Left cardiac atrium (tissue), 4 donors: ENCODE measurements at regions not wholly inside any gene's neighbourhood (a gene's known extent, or its start where the extent isn't known, plus 50 kb on each side); places are given as distances from the start of the nearest gene placed in this dataset.
"Not testable (repeated sequence)": the region's sequence is repeated elsewhere in the genome, so short reads cannot be mapped to it uniquely, and the experiment has no call there.

Experiments used
- ATAC-seq, 2 donors: fragments of 200-7000 bp; cut with Tn5 transposase; one replicate each; pipeline ENCODE4 v1.9.1; 2020; ENCODE audit warnings: mild to moderate bottlenecking in 2 of 2, moderate library complexity in 2 of 2
- DNase-seq: peaks from one replicate; pipeline ENCODE4 v3.0.0-alpha.2; 2020
- intact Hi-C, 2 donors: fragments of 100-400 bp; cut with DNase I; formaldehyde crosslinking; loops; one replicate each; pipeline versions ENCODE4 v1.14.1 to v1.15.1; 2022 to 2023
- donor health status: DM: no; HTN: yes; CAD: no.
- donor health status: DM: no; HTN: yes; CAD: no; lungs with severe emphysema.
- donor health status: DM: yes; HTN: yes; CAD: no.
- donor health status: Dilated cardiomyopathy.

DNA sequence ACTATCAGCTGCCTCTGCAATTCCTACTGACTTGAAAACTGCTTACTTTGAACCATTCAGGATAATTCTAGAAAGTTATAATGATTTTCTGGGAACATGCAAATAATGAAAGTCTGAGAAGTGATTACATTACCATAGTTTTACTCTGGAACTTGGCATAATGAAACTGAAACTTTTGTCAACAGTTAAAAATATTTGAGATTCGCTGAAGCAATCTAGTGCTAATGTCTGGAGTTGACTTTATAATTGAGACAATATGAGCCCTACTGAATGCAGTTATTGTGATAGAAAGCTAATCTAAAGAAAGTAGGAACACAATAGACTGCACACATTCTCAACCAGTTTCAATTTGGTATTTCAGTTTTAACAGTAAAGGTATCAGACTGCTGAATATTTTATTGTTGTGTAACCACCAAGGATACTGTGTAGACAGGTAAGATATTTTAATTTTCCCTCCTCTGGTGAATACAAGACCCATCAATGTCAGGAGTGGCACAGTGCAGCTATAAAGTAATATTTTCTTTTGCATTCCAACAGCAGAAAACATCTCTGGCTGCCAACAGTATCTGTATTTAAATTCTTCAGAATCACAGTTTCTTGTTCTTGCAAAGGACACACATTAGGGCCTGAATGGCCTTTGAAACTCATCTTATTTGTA is 483.5 kb downstream of the ATP23 start:
- DNase-seq: no peak
- intact Hi-C loops: no loop called here
- ATAC-seq: no peak

DNA sequence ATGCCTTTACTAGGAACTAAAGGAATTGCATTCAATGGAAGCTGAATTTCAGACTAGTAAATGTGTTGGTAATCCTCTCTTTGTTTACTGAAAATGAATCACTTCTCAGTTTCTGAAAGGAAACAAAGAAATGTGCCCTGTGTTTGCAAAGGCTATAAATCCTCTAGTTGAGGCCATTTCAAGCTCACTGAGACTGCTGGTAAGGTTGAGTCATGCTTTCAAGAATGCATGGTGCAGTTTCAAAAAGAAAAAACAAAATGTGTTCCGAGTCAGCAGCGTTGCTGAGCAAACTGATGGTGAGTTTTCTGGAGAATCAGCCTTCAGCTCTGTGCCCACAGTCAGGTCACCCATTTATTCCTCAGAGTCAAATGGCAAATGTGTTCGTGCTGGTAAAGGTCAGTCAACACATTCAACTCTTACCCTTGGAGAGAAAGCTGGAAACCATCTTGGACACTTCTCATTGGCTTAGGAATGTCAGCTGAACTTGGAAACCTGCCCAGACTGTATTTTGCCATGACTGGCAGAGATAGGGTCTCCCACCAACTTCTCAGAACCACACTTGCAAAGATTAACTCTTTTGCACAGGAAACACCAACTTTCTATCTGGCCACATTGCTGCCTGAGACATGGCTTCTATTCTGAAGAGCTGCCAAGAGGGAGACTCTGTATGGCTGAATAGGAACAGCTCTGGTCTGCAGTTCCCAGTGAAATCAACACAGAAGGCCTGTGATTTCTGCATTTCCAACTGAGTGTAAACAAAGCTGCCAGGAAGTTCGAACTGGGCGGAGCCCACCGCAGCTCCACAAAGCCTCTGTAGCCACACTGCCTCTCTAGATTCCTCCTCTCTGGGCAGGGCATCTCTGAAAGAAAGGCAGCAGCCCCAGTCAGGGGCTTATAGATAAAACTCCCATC is 484.4 kb downstream of the ATP23 start:
- ATAC-seq (peak; percentile 44 to 81), DNase-seq (peak; percentile 21)
- intact Hi-C loops: no loop called here

DNA sequence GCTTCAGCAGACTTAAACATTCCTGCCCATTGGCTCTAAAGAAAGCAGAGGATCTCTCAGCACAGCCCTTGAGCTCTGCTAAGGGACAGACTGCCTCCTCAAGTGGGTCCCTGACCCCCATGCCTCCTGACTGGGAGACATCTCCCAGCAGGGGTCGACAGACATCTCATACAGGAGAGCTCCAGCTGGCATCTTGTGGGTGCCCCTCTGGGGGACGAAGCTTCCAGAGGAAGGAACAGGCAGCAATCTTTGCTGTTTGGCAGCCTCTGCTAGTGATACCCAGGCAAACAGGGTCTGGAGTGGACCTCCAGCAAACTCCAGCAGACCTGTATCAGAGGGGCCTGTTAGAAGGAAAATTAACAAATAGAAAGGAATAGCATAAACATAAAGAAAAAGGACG is 485.1 kb downstream of the ATP23 start:
- DNase-seq, intact Hi-C loops, ATAC-seq: not testable (repeated sequence)

DNA sequence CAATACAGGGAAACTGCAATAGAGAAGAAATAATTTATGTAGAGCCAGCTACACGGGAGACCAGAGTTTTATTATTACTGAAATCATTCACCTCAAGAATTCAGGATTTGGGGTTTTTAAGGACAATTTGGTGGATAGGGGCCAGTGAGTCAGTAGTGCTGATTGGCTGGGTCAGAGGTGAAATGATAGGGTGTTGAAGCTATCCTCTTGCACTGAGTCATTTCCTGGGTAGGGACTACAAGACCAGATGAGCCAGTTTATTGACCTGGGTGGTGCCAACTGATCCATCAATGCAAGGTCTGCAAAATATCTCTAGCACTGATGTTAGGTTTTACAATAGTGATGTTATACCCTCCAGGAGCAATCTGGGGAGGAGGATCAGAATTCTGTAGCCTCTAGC is 486.3 kb downstream of the LRIG3 start:
- no peak for DNase-seq
- intact Hi-C loops: no loop called here
- ATAC-seq: no peak

DNA sequence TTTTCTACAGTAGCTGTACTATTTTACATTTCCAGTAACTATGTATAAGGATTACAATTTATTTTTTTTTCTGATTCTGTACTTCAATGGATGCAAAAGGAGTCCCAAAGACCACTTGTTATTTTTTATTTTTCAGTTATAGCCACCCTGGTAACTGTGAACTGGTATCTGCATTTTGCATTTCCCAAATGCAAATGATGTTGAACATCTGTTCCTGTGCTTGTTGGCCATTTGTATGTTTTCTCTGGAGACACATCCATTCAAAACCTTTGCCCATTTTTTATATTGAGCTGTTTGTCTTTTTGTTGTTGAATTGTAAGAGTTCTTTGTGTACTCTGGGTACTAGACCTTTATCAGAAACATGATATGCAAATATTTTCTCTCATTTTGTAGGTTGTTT is 485.6 kb downstream of the LRIG3 start:
- no peak for ATAC-seq
- intact Hi-C loops: no loop called here

DNA sequence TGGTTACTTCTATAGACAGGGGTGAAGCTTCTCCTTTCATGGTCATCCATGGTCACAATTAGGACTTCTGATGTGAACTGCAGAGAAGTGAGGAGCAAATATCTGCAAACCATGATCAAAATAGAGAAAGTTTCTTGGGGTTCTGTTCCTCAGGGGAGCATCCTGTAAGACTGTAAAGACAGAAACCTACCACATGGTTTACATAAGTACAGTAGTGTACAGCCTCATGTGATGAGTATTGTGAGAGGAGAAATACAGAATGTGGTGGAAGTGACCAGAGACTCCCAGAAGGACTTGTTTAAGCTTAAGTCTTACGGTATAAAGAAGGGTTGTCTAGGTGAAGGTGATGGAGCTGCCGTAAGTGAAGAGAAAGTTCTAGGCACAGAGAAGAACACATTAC is 484.7 kb downstream of the LRIG3 start:
- intact Hi-C loops: no loop called here
- DNase-seq: no peak
- ATAC-seq: no peak

More for the DNA sequence above, 485.6 kb downstream of the LRIG3 start:
- DNase-seq: no peak

DNA sequence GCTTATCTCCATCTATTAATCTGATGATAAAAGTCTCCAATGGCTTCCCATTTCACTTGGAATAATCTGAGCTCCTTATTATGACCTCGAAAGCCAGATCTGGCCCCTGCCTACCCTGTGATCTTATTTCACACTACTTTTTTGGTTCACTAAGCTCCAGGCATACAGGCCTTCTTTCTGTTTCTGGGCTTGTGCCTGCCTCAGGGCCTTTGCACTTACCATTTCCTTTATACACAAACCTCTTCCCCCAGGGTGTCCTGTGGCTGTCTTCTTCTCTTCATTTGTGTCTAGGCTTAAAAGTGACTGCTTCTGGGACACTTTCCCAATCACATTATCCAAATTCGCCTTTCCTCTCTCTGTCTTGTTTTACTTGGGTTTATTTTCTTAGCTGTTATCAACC is 478.8 kb downstream of the LRIG3 start:
- DNase-seq: no peak
- ATAC-seq: no peak
- intact Hi-C loops: no loop called here

DNA sequence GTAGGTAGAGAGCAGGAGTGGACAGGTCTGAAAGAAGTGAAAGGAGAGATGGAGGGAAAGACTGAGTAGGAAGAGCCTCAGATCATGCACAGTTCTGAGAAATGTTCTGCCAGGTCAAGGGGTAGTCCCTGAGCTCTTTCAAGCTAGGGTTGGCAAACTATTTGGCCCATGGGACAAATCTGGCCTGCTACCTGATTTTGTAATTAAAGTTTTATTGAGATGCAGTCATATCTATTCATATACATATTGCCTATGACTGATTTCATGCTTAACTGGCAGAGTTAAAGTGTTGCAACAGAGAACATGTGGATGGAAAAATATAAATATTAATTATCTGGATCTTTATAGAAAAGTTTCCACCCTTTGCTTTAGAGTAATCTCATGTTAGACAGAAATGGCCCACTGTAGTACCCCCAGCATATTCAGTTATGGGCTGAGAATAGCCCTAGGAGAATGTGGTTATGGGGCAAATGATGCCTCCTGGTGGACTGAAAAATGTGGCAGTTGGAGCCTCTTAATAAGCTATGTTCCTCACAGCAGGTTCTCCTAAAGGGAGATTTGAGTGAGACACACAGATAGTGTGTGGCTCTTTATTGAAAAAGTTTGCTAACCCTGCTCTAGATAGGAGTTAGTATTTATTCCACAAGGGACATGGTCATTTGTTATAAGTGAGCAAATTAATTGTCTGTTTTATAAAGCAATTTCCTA is 476.9 kb downstream of the LRIG3 start:
- no peak for DNase-seq
- ATAC-seq: peak in 1 of 2 donors; percentile 27
- intact Hi-C loops: no loop called here

DNA sequence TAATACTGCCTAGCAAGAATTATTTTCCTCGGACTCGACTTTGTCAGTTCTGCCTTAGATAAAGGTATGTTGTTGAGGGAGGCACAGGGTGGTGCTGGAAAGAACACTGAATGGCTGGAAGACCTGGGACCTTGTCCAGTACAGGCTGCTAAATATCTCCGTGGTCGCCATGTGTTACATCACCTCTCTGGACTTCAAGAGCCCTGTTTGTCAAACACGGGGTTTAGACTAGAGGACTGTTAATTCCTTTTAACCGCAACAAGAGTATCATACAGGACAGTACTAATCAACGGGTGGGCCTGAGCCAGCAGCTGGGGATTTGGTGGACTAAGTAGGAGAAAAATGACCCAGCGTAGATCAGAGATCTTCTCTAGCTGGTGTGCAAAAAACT is 476.3 kb downstream of the LRIG3 start:
- peak in 1 of 2 donors; percentile 61 for ATAC-seq
- intact Hi-C loops: no loop called here
- no peak for DNase-seq

DNA sequence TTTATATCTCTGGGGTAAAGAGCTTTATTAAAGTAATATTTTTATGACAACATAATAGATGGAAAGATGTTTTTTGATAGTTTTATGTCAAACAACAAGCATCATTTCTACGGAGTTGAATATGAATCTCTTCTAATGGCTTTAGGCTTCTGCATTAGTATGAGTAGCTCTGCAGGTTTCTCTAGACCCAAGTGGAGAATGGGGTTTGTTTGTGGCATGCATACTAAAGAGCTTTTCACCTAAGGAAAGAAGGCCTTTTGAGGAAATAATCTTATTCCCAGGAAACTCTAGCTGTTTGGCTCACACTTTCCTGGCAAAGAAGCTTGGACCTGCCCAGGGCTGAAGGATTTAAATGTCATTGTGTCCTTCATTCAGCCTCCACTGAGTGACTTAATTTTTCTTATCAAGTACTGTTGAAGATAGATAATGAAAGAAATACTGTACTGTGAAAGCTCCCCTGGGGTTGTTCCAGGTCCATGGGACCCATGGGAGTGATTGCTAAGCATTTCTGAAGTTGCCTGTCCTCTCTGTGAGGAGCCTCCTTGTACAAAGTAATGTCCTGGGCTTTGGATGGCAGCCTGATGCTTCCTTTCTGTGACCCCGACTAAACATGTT is 469.3 kb downstream of the LRIG3 start:
- intact Hi-C loops: no loop called here
- ATAC-seq (no peak), DNase-seq (no peak)

DNA sequence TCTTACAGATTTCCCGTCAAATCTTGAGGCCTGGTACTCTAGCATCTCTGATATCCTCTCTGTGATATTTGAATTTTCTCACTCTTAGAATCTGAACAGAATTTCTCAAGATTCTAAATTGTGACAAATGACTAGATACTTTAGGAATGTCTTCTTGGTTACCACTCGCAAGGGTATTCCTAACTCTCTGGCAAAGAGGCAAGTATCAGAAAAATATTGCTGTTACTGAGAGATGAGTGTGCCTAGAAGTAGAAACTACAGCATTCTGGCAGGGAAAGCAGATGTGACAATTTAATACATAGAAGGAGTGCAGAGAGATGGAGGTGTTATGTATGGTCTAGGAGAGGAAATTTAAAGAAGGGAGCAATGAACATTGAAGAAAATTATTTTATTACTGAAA is 467.8 kb downstream of the LRIG3 start:
- intact Hi-C loops: no loop called here
- ATAC-seq (no peak), DNase-seq (no peak)

DNA sequence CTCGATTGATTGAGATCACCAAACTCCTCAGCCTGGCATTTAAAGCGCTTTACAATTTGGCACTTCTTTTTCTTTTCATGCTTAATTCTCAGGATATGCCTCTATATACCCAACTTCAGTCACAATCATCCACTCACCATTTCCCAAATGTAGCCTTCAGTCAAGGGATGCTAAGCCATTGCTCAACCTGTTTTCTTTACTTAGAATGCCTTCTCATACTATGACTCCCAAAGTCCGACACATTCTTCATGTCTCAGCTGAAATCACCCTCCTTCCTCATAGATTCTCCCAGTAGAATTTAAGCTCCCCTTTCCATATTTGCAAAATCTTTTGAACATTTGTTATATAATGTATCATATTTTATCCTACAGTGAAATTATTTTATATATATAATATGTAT is 467.0 kb downstream of the LRIG3 start:
- DNase-seq (no peak), ATAC-seq (no peak)
- intact Hi-C loops: no loop called here

DNA sequence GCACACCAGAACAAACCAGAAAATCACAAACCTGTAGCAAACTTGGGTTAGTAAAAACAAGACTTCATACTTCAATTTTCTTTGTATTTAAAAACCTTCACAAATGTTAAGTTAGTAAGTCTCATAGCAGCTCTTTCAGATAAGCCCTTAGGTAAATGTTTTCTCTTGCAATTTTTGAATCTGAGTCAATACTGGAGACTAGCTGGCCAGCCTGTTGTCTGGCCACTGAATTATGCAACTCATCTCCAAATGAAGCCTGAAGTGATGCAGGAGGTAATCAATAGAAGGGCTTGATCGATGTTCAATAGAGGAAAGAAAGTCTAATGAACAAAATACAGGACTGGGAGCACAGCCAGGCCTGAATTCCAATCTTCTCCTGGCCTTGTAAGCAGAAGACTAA is 465.2 kb downstream of the LRIG3 start:
- intact Hi-C loops: no loop called here
- DNase-seq (no peak), ATAC-seq (no peak)

DNA sequence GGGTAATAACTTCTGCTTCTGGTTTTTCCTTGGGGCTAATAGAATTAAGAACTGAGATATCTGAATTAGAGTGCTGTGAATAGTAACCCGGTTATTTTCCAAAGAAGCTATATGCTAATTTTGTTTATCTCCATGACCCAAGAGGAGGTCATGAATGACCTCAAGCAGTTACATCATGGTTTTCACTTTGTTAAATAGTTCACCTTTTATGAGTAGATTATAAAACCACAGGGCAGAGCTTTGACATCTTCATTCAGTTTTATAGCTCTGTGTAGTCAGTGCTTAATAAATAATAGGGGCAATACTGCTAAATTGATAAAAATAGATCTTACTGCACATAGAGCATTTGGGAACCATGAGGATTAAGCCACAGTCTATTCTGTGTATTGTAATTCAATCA is 462.2 kb downstream of the LRIG3 start:
- no peak for ATAC-seq
- no peak for DNase-seq
- intact Hi-C loops: no loop called here

DNA sequence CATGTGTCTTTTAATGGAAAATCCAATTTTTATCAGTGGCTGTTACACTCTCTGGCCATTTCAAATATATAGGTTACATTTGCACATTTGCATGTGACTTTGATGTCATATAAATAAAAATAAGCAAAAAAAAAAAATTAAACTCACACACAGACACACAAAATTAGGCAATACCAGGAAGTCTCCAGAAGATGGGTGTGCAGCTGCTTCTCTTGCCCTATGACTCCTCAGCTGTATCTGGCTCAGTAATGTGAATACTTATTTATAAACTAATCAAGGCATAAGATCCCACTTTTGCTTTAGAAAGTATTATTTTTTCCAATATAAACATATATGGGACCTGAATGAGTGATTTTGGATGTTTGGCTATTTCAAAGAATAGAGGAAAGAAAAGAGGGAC is 461.1 kb downstream of the LRIG3 start:
- DNase-seq (no peak), ATAC-seq (no peak)
- intact Hi-C loops: no loop called here

DNA sequence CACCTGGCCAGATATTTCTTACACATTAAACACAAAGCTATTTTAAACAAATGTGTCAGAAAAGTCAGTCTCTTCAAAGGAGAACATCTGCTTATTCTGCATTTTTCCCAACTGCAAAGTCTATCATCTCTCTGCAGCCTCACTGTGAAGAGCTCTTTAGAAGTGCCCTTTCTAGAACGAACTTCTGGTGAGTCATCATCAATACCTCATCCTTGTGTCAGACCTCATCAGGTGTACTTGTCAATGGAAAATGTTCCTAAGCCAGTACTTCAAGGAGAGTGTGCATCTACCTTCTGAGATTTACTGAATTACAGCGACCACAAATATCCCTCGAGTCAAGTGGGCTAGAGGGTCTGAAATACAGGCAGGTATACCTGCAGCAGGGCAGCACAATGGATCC is 457.3 kb downstream of the LRIG3 start:
- ATAC-seq (no peak), DNase-seq (no peak)
- intact Hi-C loops: no loop called here

DNA sequence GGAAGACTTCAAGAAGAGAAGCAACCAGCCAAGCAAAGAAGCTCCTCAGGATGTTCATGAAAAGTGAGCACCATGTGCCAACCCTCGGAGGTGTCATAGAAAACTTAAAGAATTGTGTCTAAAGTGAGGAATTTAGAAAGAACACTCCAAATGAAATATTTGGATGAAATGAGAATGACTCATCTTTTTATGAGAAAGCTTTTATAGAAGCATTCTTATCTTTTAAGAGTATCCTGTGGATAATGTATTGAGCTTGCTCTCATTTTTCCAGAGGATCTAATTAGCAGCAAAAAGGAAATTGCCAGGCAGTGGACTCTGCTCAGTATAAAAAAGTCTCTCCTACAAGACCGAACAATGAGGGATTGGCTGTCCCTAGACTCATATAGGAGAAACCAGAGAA is 454.9 kb downstream of the LRIG3 start:
- DNase-seq (no peak), ATAC-seq (no peak)
- intact Hi-C loops: no loop called here

DNA sequence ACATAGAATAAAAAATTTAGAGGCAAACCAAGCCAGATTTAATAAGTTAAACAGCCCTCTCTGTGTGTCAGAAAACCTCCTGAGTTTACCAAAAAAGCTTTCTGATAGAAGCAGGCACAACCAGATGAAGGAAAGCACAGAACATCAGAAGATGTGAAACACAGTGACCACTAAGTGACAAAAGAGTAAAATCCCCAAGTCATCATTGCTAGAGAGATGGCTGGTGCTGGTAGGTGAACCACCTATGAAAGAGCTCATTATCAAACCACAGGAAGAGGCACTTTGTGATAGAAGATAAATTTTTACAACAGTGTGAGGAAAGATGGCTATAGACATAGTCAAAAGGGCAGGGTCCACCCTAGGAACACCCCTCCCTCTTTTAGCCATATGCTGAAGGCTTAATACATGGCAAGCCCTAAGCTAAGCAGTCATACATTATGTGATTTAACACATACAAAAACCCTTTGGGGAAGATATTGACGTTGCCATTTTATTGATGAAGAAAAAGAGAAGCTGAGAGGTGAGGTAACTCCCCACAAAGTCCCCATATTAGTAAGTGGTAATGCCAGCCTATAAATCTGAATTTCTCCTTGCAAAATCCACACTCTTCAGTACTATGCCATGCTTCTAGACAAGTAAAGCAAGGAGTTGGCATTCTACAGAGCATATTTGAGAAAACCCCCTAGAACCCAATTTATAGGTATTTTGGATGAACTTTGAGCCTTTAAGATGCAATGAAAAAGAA is 449.9 kb downstream of the LRIG3 start:
- ATAC-seq (no peak), DNase-seq (no peak)
- intact Hi-C loops: no loop called here

DNA sequence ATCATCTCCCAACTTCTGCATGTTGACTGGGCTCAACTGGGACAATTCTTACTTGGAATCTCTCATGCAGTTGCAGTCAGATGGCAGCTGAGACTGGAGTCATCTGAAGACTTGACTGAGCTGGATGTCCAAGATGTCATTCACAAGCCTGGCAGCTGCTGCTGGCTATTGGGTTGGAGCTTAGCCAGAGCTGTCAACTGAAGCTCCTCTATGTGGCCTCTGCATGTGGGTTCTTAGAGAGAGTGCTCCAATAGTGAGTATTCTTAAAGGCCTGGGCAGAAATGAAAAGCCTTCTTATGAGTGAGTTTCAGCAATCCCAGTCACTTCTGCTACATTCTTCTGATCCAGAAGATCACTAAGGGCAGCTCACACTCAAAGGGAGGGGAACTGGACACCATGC is 440.9 kb downstream of the LRIG3 start:
- DNase-seq (no peak), ATAC-seq (no peak)
- intact Hi-C loops: no loop called here
